Occipital lobe (tissue), 1 donor: ENCODE measurements at regions not wholly inside any gene's neighbourhood (a gene's known extent, or its start where the extent isn't known, plus 50 kb on each side); places are given as distances from the start of the nearest gene placed in this dataset.
"Not testable (repeated sequence)": the region's sequence is repeated elsewhere in the genome, so short reads cannot be mapped to it uniquely, and the experiment has no call there.

Experiments used
- DNase-seq: peaks from one replicate; lab custom pipeline; 2025; lab: John Stamatoyannopoulos, UW

DNA sequence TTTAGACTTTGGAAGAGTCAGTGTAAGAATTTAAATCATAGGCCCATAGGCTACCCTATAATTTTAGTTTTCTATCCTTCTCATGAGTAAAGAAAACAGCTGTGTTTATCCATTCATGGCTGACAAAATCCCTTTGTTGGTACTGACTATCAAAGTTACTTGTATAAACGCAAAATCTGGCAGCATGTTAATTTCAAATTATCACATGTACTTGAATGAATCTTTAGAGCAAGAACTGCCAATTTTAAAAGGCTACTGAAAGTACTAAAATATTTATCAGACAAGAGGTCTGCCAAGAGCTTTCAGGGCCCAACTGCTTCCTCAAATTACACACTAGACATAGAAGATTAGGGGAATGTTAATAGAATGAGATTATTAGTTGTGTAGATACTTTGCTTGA, 66.6 kb downstream of the MYL12B start:
- no peak for DNase-seq

DNA sequence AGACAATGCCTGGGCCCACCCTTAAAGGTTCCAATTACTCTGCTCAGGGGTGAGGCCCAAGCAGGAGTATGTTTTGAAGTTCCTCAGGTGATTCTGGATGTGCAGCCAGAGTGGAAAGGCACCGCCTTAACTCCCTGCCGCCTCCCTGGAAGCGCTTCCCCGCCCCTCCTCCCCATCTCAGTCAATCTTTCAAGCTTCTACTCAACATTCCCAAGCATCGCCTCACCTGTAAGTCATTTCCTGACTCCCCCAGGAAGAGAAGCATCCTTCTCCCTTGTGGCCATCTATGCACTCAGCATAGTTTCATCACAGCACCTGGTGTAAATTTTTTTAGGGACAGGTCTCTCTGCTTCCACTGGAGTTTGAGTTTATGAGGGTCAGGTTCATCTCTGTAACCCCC, 67.5 kb downstream of the MYL12B start:
- DNase-seq, result no peak

DNA sequence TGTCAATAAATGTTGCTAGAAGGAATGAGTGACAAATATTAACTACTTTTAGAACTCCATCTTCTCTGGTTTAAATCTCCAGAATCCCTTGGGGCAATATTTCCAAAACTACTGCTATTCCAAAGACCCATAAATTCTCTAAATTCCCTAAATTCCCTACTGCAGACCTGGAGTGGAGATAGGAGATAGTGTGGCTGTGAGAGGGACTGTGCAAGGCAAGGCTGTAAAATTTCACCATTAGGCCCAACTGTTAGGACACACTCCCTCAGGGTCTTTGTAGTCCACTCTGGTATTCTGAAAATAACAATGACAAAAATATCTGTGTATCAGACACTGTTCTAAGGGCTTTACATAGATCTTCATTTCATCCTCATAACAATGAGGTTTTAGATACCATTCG, 67.9 kb downstream of the MYL12B start:
- DNase-seq, result no peak

DNA sequence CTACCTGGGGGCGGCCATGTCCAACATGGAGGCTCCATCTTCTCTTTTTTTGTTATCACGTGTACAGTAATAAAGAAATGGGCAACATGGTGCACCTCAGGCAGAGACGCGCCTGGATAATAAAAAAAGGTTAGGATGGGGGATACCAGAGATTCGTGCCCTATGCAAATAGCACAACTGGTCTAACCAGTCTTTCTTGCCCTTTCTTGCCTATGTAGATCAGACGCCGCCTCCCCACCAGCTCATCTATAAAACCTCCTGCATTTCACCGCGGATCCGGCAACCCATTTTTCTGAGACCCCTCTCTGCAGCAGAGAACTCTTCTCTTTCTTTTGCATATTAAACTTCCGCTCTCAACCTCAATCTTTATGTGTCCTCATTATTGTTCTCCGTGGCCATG, 68.7 kb downstream of the MYL12B start:
- DNase-seq, result no peak

DNA sequence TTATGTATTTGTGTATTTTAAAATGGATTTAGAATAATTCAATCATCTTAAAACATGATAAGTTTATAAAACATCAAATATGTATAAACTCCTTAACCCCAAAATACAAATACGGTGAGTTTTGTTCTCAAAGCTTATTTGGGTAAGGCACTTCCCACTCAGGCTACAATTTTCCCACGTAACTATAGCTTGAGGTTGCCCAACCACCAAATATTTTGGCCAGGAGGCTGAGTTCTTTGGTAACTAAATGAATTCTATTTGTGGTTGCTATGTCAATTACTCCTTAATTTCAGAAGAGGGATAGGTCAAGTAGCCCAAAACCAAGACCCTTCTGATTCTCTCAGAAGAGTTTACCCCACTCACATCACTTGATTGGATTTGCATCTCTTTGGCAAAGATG, 70.4 kb downstream of the MYL12B start:
- DNase-seq, result no peak

DNA sequence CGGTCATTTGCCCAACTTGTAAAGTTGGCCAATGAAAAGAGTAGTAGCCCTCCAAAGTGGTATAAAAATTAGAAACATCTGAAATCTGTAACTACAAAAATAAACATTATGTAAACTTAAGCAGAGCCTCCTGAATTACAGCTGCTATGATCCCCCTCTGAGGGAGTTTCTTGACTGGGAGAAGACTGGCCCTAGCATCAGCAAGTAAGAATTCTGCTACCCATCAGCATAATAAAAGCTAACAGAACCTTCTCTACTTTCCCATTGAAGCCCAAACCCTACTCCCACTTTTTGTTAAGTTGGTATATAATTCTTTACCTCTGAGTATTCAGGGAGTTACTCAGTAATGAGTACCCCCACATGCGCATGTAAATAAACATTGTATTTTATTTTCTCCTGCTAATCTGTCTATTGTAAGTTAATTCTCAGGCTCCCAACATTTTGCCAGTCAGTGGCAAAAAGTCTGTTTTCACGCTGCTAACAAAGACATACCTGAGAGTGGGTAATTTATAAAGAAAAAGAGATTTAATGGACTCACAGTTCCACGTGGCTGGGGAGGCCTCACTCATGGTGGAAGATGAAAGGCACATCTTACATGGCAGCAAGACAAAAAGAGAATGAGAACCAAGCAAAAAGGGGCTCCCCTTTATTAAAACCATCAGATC, 71.3 kb downstream of the MYL12B start:
- DNase-seq, result no peak

DNA sequence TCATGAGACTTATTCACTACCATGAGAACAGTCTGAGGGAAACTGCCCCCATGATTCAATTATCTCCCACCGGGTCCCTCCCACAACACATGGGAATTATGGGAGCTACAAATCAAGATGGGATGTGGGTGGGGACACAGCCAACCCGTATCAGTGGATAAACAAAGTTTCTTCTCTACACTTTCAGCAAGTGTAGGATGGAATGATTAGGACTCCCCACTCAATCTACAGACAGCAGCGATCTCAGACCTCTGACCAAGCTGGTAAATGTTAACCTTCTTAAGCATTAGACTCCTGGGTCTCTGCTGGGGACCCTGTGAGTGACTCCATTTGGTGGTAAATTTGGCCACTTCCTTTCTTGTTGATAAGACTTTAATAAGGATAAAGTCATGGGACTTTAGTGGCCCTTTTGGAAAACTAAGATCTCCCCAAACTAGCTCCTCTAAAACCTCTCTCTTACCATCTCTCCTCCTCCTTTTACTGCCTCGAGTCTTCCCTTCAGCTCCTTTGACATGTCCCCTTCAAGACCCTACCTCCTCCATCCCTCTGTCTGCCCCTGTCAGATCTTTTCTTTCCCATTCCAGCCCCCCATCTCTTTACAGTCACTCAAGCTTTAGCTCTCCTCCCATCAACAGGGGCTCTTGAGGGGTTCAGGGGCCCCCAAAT, 71.9 kb downstream of the MYL12B start:
- DNase-seq, result no peak

DNA sequence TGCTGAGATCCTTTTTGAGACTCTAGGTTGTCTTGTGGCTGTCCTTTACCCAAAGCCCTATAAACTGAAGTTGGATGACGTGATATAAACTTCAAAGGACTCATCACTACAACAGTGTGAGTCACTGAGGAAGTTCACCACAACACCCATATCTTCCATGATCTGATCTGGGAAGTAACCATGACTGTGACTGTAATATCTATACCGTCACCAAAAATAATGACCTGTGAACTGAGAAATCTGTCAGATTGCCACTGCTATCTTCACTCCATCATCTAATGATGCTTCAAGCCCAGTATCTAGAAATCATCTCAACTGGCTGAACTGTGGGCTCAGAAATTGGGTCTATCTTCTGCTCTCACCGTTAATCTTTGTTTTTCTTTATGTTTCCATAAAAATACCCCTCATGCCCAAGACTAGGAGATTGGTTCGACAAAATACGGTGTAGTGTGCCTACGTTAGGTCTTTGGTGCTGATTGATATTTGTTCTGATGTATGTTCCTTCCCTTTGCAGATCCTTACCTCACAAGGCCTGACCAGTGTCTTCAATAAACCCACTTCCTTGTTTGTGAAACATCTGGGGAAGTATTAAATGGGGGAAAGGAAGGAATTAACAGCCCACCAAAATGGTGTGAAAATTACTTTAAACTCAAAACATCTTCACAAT, 78.2 kb downstream of the MYL12B start:
- DNase-seq, result no peak

DNA sequence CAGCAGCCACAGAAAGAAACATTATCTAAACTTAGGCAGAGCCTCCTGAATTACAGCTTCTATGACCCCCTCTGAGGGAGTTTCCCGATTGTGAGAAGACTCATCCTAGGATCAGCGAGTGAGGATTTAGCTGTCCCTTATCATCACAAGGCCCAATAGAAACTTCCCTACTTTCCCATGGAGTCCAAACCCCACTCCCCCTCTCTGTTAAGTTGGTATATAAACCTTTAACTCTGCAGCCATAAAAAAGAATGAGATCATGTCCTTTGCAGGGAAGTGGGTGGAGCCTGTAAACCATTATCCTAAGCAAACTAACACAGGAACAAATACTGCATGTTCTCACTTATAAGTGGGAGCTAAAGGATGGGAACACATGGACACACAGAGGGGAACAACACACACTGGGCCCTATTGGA, 78.8 kb downstream of the MYL12B start:
- no peak for DNase-seq

DNA sequence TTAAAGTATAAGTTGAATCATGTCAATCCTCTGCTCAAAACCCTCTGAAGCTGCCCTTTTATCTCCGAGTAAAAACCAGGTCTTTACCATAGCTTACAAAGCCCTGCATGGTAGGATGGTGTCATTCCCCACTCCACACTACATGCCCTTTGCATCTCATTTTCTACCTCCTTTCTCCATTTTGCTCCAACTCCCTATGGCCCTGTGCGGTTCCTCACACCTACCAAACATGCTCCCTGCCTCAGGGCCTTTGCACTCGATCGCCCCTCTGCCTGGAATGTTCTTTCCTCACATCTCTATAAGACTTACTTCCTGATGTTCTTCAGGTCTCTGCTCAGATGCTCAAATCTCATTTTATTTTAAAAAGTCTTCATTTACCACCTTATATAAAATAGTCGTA, 80.7 kb downstream of the MYL12B start:
- no peak for DNase-seq

DNA sequence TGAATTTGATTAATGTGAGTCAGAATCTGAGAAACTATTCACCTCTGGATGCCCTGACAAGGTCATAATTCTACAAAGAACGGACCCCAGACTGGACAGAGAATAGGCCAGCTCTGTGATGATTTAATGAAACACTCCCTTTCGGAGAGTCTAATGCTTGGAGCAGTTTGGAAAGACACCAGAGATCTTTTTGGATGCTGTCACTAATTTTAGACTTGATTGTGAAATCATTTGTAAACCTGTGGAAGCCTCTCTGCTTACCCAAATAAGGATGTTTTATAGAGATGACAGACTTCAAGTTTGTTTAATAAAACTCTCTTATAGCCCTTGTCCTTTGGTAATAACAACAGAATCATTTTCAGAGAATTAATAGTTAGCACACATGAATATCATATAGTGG, 83.5 kb downstream of the MYL12B start:
- no peak for DNase-seq

DNA sequence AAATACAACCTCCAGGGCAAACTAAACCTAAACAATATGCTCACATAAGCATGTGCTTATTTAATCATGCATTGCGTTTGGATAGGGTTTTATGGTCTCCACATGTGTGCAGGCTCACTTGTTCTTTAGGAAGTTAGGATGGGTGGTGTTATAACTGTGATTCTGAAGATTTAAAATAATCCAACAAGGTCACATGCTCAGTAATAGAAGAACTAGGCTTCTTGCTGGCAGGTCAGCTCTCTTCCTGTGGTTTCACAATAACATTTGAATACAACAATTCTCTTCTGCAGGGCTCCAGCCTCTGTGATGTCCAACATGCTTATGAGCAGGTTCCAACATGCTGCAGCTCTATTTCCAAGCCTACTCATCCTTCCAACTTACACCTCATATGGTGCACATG, 84.0 kb downstream of the MYL12B start:
- no peak for DNase-seq

DNA sequence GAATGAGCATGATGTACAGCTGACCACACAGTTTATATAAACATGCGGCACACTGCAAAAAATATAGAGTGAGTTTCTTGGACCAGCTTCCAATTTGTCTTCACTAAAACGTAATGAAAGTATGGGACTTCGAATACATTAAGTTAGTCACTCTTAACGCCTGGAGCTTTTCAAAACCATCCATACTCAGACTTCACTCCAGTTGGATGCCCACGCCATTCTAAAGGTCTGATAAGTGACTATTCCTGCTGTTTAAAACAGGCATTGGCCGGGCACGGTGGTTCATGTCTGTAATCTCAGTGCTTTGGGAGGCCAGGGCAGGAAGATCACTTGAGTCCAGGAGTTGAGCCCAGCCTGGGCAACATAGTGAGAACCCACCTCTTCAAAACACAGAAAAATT, 84.6 kb downstream of the MYL12B start:
- no peak for DNase-seq

DNA sequence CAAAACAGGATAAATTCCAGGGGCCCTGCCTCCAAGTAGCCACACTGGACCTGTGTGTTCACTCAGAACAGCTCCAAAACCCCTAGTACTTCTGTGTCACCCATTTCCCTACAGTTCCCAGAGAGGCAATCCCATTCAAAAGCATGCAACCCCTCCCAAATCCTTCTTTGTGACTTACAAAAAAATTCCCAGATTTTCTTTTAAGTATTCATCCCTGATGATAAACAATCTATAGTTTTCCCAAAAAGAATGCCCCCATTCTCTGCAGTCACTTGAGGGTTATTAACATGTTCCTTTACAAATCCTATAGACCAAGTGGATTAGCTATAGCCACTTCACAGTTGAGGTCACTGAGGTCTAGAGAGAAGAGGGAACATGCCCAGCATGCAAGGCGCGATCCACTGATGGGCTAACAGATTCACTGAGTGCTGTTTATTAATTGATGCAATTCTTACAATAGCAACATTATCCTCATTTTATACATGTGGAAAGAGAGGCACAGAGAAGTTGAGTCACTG, 85.4 kb downstream of the MYL12B start:
- no peak for DNase-seq

DNA sequence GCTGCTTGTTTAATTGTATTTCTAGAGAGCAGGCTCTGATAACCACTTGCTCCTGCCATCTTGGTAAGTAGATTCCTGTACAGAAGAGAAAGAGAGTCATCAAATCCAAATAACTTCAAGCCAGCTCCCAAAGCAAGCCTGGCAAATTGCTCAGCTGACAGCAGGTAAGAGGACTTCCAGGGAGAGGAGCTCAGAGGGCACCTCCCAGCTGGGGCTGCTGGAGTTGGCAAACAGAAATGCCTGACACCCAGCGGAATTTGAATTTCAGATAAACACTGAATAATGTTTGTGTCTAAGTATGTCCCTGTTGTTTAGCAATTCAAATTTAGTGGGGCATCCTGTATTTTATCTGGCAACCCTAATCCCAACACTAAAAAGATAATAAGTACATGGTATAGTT, 86.2 kb downstream of the MYL12B start:
- DNase-seq, result no peak

DNA sequence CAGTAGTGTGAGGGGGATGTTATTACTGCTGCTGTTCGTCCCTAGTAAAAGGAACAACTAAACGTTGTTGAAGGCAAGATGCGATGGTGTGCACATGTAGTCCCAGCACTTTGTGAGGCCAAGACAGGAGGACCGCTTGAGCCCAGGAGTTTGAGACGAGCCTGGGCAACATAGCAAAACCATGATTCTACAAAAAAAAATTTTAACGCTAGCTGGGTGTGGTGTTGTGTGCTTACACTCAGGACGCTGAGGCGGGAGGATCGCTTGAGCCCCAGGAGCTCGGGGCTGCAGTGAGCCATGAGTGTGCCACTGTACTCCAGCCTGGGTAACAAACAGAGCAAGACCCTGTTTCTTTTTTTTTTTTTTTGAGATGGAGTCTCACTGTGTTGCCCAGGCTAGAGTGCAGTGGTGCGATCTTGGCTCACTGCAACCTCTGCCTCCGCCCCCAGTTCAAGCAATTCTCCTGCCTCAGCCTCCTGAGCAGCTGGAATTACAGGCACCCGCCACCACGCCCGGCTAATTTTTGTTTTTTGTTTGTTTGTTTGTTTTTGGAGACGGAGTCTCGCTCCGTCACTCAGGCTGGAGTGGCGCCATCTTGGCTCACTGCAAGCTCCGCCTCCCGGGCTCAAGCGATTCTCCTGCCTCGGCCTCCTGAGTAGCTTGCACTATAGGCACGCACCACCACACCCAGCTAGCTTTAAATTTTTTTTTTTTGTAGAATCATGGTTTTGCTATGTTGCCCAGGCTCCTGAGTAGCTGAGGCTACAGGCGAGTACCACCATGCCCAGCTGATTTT, 87.3 kb downstream of the MYL12B start:
- not testable (repeated sequence) for DNase-seq

DNA sequence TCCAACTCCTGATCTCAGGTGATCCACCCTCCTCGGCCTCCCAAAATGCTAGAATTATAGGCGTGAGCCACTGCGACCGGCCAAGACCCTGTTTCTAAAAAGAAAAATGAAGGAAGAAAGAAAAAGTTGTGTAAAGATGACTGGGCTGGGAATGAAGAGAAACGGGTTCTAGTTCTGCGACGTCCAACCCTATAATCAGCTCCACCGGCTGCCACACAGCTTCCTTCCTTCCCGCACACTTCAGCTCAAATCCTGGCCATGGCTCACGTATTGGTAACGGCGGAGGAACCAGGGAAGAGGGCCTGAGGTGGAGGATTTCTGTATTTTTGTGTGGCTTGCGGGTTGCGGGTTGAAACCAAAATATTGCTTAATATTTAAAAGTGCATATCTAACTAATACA, 88.1 kb downstream of the MYL12B start:
- DNase-seq, result no peak

DNA sequence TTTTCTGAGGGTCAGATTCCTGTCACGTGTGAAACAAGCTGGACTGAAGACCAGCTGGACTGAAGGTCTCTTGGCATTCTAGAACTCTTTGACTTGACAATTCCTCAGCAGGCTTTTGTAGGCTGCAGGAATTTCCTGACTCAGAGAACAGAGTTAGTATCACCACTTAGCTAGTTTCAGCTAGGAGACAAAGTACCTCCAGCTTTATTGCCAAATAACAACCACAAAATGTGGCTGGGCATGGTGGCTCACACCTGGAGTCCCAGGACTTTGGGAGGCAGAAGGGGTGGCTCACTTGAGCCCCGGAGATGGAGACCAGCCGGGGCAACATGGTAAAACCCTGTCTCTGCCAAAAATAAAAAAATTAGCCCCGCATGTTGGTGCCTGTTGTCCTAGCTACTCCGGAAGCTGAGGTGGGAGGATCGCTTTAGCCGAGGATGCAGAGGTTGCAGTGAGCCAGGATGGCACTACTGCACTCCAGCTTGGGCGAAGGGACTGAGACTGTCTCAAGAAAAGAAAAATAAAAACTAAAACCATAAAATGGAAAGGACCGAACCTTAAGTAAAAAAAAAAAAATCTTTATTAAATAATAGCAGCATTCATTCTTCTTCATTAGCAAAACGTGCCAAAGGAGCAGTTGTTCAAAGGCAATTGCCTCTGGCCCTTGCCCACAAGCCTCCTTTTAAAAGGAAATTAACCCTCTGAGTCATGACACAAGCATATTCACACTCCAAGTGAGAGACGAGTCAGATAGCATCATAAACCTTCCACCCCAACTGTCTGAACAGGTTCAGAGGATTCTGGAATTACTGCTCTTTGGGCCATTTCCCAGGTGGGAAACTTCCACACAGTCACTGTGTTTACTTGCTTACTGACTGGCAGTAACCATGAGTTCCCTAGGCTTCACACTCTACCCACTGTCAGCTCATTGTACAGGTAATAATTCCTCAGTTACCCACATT, 88.9 kb downstream of the MYL12B start:
- DNase-seq, result no peak

DNA sequence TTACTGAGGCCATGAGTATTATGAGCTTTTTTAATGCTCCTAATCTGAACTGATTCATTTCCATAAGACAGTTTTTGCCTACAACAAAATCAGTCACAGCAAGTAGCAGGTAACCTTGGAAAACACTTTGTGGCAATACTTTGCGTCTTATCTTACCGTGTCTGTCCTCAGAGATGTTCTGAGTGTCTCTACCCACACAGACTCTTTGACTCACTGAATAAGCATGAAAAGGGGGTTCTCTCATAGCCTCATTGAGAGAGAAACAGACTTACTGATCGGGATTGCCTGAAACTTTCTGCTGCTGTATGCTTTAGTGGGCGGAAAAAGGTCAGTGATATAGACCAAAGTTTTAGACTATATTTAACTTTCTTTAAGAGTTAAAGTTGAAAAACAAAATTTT, 92.6 kb downstream of the MYL12B start:
- DNase-seq, result no peak

DNA sequence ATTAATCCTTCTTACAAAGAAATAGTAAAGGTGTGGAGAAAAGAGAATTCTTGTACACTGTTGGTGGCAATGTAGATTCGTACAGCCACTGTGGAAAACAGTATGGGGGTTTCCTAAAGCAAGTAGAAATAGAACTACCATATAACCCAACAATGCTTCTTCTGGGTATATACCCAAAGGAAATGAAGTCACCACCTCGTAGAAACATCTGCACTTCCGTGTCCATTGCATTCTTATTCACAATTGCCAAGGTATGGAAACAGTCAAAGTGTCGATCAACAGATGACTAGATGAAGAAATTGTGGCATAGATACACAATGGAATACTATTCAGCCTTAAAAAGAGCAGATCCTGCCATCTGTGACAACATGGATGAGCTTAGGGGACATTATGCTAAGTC, 93.4 kb upstream of the TGIF1 start:
- no peak for DNase-seq

DNA sequence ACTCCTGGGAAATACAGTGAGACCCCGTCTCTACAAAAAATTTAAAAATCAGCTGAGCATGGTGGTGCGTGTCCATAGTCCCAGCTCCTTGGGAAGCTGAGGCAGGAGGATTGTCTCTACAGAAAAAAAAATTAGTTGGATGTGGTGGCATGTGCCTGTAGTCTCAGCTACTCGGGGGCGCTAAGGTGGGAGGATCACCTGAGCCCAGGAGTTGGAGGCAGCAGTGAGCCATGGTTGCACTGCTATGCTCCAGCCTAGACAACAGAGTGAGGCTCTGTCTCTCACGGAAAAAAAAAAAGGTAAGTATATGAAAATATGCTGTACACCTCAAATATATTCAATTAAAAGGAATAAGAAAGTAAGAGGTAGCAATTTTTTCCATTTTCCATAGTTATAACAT, 92.5 kb upstream of the TGIF1 start:
- no peak for DNase-seq
